Rectal smooth muscle tissue (tissue), 1 donor: ENCODE measurements at regions not wholly inside any gene's neighbourhood (a gene's known extent, or its start where the extent isn't known, plus 50 kb on each side); places are given as distances from the start of the nearest gene placed in this dataset.

Experiments
- H3K27ac ChIP-seq: one replicate; pipeline ENCODE4 v1.7.0; 2013; ENCODE audit warnings: low read depth, low read length, inconsistent platforms
- H3K27me3 ChIP-seq: one replicate; pipeline ENCODE4 v1.7.0; 2013; ENCODE audit warnings: low read length; ENCODE audit not compliant: control insufficient read depth, insufficient read depth
- H3K36me3 ChIP-seq: one replicate; pipeline ENCODE4 v1.7.0; 2013; ENCODE audit warnings: low read length; ENCODE audit not compliant: control insufficient read depth, insufficient read depth
- H3K4me1 ChIP-seq: one replicate; pipeline ENCODE4 v1.7.0; 2013; ENCODE audit warnings: low read length; ENCODE audit not compliant: control insufficient read depth, insufficient read depth
- H3K4me3 ChIP-seq: one replicate; pipeline ENCODE4 v1.7.0; 2013; ENCODE audit warnings: low read length
- H3K9ac ChIP-seq: one replicate; pipeline ENCODE4 v1.7.0; 2013; ENCODE audit warnings: low read length

GRCh38 chr1:79842811-79843210 lies 836.3 kb upstream of the ADGRL4 start:
- no peaks in the 10 kb centered on the region for H3K27me3 ChIP-seq
- no peak overlapping the region for H3K27ac ChIP-seq
- no peaks in the 10 kb centered on the region for H3K4me1 ChIP-seq
- no peaks in the 10 kb centered on the region for H3K36me3 ChIP-seq
- no peak overlapping the region for H3K9ac ChIP-seq
- H3K4me3 ChIP-seq: no peak overlapping the region

GRCh38 chr1:79839882-79840281 lies 833.4 kb upstream of the ADGRL4 start:
- Histone ChIP-seq H3K4me3 (no peak overlapping the region), H3K9ac (no peak overlapping the region), H3K4me1 (no peaks in the 10 kb centered on the region), H3K36me3 (no peaks in the 10 kb centered on the region), H3K27me3 (no peaks in the 10 kb centered on the region), H3K27ac (no peak overlapping the region)

DNA sequence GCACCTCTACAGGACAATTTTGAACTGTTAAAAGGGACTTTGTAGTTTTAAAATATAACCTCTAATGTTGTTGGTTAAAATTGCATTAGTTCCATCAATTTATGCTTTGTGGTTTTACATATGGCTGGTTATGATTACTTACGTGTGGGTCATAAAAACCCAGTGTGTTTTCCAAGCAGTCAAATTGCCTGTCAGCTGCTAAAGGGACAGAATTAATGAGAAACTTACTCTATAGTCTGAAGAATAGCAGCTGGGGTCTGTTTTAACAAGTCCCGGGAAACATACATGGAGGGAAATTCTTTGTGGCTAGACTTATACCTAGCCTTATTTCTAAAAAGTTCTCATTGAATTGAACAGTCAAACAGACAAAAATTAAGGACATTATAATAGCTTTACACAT lies 820.9 kb upstream of the ADGRL4 start:
- Histone ChIP-seq H3K27me3 (no peaks in the 10 kb centered on the region), H3K4me1 (no peaks in the 10 kb centered on the region), H3K27ac (no peak overlapping the region), H3K9ac (no peak overlapping the region), H3K4me3 (no peak overlapping the region), H3K36me3 (no peaks in the 10 kb centered on the region)

DNA sequence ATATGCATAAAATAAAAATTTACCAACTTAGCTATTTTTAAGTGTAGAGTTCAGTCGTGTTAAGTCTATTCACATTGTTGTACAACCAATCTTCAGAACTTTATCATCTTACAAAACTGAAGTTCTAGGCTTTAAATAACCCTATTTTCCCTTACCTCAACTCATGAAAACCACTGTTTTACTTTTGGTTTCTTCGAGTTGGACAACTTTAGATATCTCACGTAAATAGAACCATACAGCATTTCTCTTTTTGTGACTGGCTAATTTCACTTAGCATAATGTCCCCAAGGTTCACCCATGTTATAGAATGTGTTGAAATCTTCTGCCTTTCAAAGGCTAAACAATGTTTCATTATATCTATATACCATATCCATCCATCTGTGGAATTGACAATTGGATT lies 819.0 kb upstream of the ADGRL4 start:
- Histone ChIP-seq H3K27me3 (no peaks in the 10 kb centered on the region), H3K4me1 (no peaks in the 10 kb centered on the region), H3K9ac (no peak overlapping the region), H3K36me3 (no peaks in the 10 kb centered on the region), H3K27ac (no peak overlapping the region), H3K4me3 (no peak overlapping the region)

DNA sequence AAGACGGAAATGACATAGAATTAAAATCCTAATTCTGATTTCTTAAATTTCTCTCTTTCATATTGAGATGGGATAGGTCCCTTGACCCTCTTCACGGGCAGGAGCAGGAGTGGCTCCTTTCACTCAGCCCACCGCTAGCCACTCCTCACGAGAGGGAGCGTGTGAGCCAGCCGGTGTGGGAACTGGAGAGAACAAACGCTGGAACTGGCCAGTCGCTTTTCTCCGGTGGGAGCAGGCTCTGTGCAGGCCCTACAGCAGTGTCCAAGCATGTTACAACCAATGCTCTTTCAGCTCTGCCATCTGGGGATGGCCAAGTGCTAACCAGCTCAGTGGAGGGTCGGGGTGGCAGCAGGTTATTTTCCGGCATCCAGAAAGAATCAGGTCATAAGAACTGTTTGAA lies 815.5 kb upstream of the ADGRL4 start:
- Histone ChIP-seq H3K27ac (no peak overlapping the region), H3K9ac (no peak overlapping the region), H3K4me1 (no peaks in the 10 kb centered on the region), H3K27me3 (no peaks in the 10 kb centered on the region), H3K4me3 (no peak overlapping the region), H3K36me3 (no peaks in the 10 kb centered on the region)

- no peaks in the 10 kb centered on the region for H3K27me3 ChIP-seq
- no peak overlapping the region for H3K27ac ChIP-seq
- H3K9ac ChIP-seq: no peak overlapping the region
- no peaks in the 10 kb centered on the region for H3K36me3 ChIP-seq
- no peak overlapping the region for H3K4me3 ChIP-seq
- H3K4me1 ChIP-seq: no peaks in the 10 kb centered on the region
Observed at GRCh38 chr1:79819140-79819539, 812.6 kb upstream of the ADGRL4 start.

GRCh38 chr1:79817031-79817560 lies 810.6 kb upstream of the ADGRL4 start:
- H3K4me3 ChIP-seq: no peak overlapping the region
- H3K27ac ChIP-seq: no peak overlapping the region
- no peaks in the 10 kb centered on the region for H3K36me3 ChIP-seq
- no peak overlapping the region for H3K9ac ChIP-seq
- no peaks in the 10 kb centered on the region for H3K4me1 ChIP-seq
- no peaks in the 10 kb centered on the region for H3K27me3 ChIP-seq

DNA sequence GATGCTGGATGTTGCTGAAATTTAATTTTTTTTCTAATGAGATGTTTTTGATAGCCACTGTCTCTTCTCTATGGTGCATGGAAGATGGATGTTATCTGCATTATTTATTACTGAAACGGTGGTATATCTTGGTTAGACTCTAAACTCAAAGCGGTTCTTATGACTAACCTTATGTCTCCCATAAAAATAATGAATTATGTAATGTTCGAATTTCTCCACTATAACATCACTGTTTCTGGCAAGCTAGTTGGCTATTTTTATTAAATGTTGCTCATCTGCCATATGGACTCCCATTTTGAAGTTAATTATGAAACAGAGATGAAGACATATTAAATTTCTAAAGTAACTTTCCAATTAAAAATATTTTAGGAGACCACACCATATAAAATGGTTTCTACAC lies 808.6 kb upstream of the ADGRL4 start:
- H3K27ac ChIP-seq: no peak overlapping the region
- no peaks in the 10 kb centered on the region for H3K27me3 ChIP-seq
- no peaks in the 10 kb centered on the region for H3K4me1 ChIP-seq
- no peaks in the 10 kb centered on the region for H3K36me3 ChIP-seq
- no peak overlapping the region for H3K9ac ChIP-seq
- H3K4me3 ChIP-seq: no peak overlapping the region

DNA sequence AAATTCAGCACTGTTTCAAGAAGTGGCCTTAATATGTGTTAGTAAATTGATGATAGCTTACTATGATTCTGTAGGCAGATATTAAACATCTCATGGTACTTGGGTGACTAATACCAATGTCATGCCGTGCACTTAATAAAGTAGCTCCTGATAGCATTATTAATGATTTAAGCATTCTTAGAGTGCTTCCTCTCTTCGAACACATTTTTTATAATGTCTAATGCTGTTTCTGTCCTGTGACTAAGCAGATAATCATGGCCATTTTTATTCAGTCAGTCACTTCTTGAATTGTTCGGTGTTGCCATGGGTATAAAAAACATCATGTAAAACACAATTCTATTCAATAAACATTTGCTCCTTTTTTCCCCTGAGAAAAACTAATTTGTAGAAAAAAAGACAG lies 804.6 kb upstream of the ADGRL4 start:
- H3K4me3 ChIP-seq: no peak overlapping the region
- no peak overlapping the region for H3K27ac ChIP-seq
- H3K36me3 ChIP-seq: no peaks in the 10 kb centered on the region
- H3K27me3 ChIP-seq: no peaks in the 10 kb centered on the region
- H3K4me1 ChIP-seq: no peaks in the 10 kb centered on the region
- H3K9ac ChIP-seq: no peak overlapping the region

- Histone ChIP-seq H3K4me3 (no peak overlapping the region), H3K9ac (no peak overlapping the region), H3K27me3 (no peaks in the 10 kb centered on the region), H3K36me3 (no peaks in the 10 kb centered on the region), H3K27ac (no peak overlapping the region), H3K4me1 (no peaks in the 10 kb centered on the region)
Observed at GRCh38 chr1:79808816-79809475, 802.4 kb upstream of the ADGRL4 start.

DNA sequence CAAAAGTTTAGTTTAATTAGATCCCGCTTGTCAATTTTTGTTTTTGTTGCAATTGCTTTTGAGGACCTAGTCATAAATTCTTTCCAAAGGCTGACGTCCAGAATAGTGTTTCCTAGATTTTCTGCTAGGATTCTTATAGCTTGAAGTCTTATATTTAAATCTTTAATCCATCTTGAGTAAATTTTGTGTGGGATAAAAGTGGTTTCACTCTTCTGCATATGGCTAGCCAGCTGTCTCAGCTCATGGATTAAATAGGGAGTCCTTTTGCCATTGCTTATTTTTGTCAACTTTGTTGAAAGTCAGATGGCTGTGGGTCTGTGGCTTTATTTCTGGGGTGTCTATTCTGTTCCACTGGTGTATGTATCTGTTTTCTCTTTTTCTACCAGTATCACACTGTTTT lies 801.3 kb upstream of the ADGRL4 start:
- Histone ChIP-seq H3K4me3 (no peak overlapping the region), H3K27me3 (no peaks in the 10 kb centered on the region), H3K27ac (no peak overlapping the region), H3K36me3 (no peaks in the 10 kb centered on the region), H3K4me1 (no peaks in the 10 kb centered on the region), H3K9ac (no peak overlapping the region)

DNA sequence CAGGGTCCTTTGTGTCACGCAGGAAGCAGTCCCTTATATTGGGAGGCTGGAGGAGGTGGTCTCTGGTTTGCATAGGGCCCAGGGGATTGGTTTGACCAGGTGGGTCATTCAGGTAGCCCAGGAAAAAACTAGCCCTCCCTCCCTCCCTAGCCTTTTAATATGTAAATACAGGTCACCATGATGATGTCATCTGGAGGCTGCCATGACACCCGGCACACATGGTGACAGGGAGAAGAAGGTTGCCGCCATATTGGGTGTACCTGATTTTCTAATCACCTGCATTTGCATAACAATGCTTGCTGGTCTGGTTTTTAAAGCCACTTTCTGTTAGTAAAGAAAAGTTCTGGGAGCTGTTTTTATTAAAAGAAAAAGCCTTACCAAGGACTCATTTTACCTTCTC lies 791.0 kb upstream of the ADGRL4 start:
- no peaks in the 10 kb centered on the region for H3K36me3 ChIP-seq
- H3K4me1 ChIP-seq: no peaks in the 10 kb centered on the region
- H3K27ac ChIP-seq: no peak overlapping the region

GRCh38 chr1:79796434-79796833 lies 789.9 kb upstream of the ADGRL4 start:
- no peaks in the 10 kb centered on the region for H3K4me1 ChIP-seq
- H3K27ac ChIP-seq: no peak overlapping the region
- no peaks in the 10 kb centered on the region for H3K27me3 ChIP-seq
- H3K9ac ChIP-seq: no peak overlapping the region
- no peaks in the 10 kb centered on the region for H3K36me3 ChIP-seq
- no peak overlapping the region for H3K4me3 ChIP-seq

More for the DNA sequence above, 791.0 kb upstream of the ADGRL4 start:
- Histone ChIP-seq H3K9ac (no peak overlapping the region), H3K27me3 (no peaks in the 10 kb centered on the region), H3K4me3 (no peak overlapping the region)
